ENCODE measurements at regions not wholly inside any gene's neighbourhood (a gene's known extent, or its start where the extent isn't known, plus 50 kb on each side); places are given as distances from the start of the nearest gene placed in this dataset.

DNA sequence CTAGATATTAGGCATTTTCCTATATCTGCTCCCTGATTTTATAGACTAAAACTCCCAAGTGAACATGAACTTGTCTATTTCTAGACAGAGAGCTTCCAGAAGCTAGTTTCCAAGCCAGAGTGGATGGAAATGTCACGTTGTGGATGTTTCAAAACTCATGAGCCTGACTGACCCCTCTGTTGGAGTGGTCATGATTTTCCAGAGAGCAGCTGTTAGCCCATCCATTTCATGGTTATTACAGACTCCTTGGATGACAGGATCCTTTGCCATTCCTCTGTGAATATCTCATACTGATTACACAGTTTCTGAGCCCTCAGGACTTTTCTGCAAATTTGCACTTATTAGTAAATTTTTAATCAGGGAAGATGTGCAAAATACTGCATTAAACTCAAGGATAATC is 76.8 kb upstream of the ATF3 start:
- H3K27ac ChIP-seq: no peak overlapping the region
- H3K27me3 ChIP-seq: no peaks in the 10 kb centered on the region
- ATAC-seq: no peak
- no peak overlapping the region for H3K4me3 ChIP-seq
- H3K9me3 ChIP-seq: no peaks in the 10 kb centered on the region
- WGBS, 2 donors (ENCODE audit: low coverage in 1 of 2): 17 to 33% methylated on average over 1 of the region's 1 CpG
- no peaks in the 10 kb centered on the region for H3K36me3 ChIP-seq
- no peaks in the 10 kb centered on the region for H3K4me1 ChIP-seq
- TF ChIP-seq, protein P1, sequence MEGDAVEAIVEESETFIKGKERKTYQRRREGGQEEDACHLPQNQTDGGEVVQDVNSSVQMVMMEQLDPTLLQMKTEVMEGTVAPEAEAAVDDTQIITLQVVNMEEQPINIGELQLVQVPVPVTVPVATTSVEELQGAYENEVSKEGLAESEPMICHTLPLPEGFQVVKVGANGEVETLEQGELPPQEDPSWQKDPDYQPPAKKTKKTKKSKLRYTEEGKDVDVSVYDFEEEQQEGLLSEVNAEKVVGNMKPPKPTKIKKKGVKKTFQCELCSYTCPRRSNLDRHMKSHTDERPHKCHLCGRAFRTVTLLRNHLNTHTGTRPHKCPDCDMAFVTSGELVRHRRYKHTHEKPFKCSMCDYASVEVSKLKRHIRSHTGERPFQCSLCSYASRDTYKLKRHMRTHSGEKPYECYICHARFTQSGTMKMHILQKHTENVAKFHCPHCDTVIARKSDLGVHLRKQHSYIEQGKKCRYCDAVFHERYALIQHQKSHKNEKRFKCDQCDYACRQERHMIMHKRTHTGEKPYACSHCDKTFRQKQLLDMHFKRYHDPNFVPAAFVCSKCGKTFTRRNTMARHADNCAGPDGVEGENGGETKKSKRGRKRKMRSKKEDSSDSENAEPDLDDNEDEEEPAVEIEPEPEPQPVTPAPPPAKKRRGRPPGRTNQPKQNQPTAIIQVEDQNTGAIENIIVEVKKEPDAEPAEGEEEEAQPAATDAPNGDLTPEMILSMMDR (IDR thresholded peaks at IDR 0.05): no peak
- no peak for TF ChIP-seq EP300 (IDR thresholded peaks at IDR 0.05)
- TF ChIP-seq POLR2AphosphoS5 (IDR thresholded peaks at IDR 0.05): no peak
- TF ChIP-seq POLR2A (IDR thresholded peaks at IDR 0.05): no peak

DNA sequence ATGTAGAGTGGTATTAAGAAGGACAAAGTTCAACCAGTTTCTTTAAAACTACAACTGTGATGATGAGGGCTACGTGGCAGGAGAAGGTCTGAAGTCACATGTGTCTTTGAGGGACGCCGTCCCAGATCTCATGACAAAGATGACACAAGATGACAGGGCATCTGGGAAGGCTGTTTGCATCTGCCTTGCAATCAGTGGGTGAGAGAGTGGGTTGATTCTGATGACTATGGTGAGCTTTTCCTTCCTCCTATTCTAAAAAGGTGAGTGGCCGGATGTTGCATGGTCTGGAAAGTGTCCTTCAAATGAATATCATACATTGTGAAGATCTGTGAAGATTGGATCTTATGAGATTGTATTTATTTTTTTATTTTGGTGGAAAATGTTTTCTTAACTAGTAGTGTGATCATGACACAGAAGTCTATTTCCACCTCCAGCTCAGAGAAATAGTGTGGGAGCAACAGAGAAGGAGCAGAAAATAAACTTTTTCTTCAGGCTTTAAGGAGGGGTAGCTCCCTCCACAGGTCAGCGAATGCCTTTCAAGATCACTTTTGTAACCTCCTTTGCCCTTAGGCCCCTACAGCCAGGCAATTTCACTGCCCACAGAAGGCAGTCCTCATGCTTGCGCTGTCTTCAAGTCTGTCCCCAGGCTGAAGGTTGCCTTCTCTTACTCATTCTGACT is 76.0 kb upstream of the ATF3 start:
- TF ChIP-seq POLR2A (IDR thresholded peaks at IDR 0.05): no peak
- TF ChIP-seq, protein P1 (IDR thresholded peaks at IDR 0.05): no peak
- TF ChIP-seq EP300 (IDR thresholded peaks at IDR 0.05): no peak
- TF ChIP-seq POLR2AphosphoS5 (IDR thresholded peaks at IDR 0.05): no peak
- Histone ChIP-seq H3K27me3 (no peaks in the 10 kb centered on the region), H3K27ac (no peak overlapping the region), H3K36me3 (no peaks in the 10 kb centered on the region), H3K9me3 (peaks cover 0 to 7% (median 0%) of the 10 kb centered on the region in 3 donors), H3K4me1 (no peaks in the 10 kb centered on the region), H3K4me3 (no peak overlapping the region)
- no peak for ATAC-seq
- 80 to 96% methylated on average over 5 to 6 of the region's 6 CpGs for WGBS, 2 donors (ENCODE audit: low coverage in 1 of 2)

DNA sequence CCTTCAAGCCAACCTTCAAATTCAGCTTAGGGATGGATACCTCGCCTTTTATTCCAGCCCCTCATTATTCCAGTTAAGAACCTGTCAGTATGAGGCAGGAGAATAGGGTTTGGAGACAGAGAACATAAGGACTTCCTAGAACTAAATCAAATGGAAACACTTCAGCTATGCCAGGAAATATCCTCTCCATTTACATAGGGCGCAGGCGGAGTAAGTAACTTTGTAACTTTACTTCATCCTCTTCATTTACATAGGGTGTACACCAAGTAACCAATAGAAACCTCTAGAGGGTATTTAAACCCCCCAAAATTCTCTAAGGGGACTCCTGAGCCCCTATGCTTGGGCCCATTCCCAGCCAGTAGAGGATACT is 75.4 kb upstream of the ATF3 start:
- H3K36me3 ChIP-seq: no peaks in the 10 kb centered on the region
- WGBS, 2 donors (ENCODE audit: low coverage in 1 of 2): 75 to 88% methylated on average over 3 of the region's 3 CpGs
- no peak for TF ChIP-seq POLR2AphosphoS5 (IDR thresholded peaks at IDR 0.05)
- TF ChIP-seq, protein P1 (IDR thresholded peaks at IDR 0.05): no peak
- TF ChIP-seq POLR2A (IDR thresholded peaks at IDR 0.05): no peak
- TF ChIP-seq EP300 (IDR thresholded peaks at IDR 0.05): no peak
- no peak overlapping the region for H3K27ac ChIP-seq
- H3K27me3 ChIP-seq: no peaks in the 10 kb centered on the region
- H3K4me1 ChIP-seq: no peaks in the 10 kb centered on the region
- no peak overlapping the region for H3K4me3 ChIP-seq
- peaks cover 0 to 12% (median 0%) of the 10 kb centered on the region in 3 donors for H3K9me3 ChIP-seq
- no peak for ATAC-seq

DNA sequence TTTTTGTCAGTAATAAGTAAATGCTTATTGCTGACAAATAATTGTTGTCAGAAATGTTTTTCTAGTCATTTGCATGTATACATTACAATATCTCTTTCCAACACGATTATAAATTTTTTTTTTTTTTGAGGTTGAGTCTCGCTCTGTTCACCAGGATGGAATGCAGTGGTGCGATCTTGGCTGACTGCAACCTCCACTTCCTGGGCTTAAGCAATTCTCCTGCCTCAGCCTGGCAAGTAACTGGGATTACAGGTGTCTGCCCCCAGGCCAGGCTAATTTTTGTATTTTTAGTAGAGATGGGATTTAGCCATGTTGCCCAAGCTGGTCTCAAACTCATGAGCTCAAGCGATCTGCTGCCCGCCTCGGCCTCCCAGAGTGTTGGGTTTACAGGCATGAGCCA is 72.0 kb upstream of the ATF3 start:
- Histone ChIP-seq H3K9me3 (peaks cover 0 to 13% (median 0%) of the 10 kb centered on the region in 3 donors), H3K27me3 (no peaks in the 10 kb centered on the region), H3K36me3 (no peaks in the 10 kb centered on the region), H3K27ac (no peak overlapping the region), H3K4me1 (no peaks in the 10 kb centered on the region), H3K4me3 (no peak overlapping the region)
- WGBS, 2 donors (ENCODE audit: low coverage in 1 of 2): 94% methylated on average over 3 of the region's 6 CpGs; no CpG with 5 or more reads in 1 of the 2 donors
- TF ChIP-seq POLR2A (IDR thresholded peaks at IDR 0.05): no peak
- TF ChIP-seq EP300 (IDR thresholded peaks at IDR 0.05): no peak
- TF ChIP-seq POLR2AphosphoS5 (IDR thresholded peaks at IDR 0.05): no peak
- TF ChIP-seq, protein P1 (IDR thresholded peaks at IDR 0.05): no peak
- ATAC-seq: no peak

- H3K4me1 ChIP-seq: no peaks in the 10 kb centered on the region
- H3K27ac ChIP-seq: no peak overlapping the region
- no peak for ATAC-seq
- WGBS, 2 donors (ENCODE audit: low coverage in 1 of 2): 0 to 44% methylated on average over 1 of the region's 1 CpG
- no peaks in the 10 kb centered on the region for H3K36me3 ChIP-seq
- TF ChIP-seq EP300 (IDR thresholded peaks at IDR 0.05) (no peak), POLR2AphosphoS5 (IDR thresholded peaks at IDR 0.05) (no peak), POLR2A (IDR thresholded peaks at IDR 0.05) (no peak)
- TF ChIP-seq, protein P1 (IDR thresholded peaks at IDR 0.05): no peak
- H3K9me3 ChIP-seq: peaks cover 0 to 13% (median 0%) of the 10 kb centered on the region in 3 donors
- no peak overlapping the region for H3K4me3 ChIP-seq
- H3K27me3 ChIP-seq: no peaks in the 10 kb centered on the region
Measured at GRCh38 chr1:212537610-212538009, 71.0 kb upstream of the ATF3 start.

Measured in gastroesophageal sphincter (tissue), 4 donors.